Fibroblast of lung (primary cell): ENCODE measurements at regions not wholly inside any gene's neighbourhood (a gene's known extent, or its start where the extent isn't known, plus 50 kb on each side); places are given as distances from the start of the nearest gene placed in this dataset.

Experiments used
- CTCF ChIP-seq, 2 donors: IDR thresholded peaks in 1 of 2; conservative IDR thresholded peaks in 1 of 2; 1 replicate in 1 of 2; 2 replicates in 1 of 2; pipeline ENCODE4 v1.5.1; 2011 to 2012; ENCODE audit warnings: low read length in 2 of 2, control low read depth in 1 of 2, inconsistent platforms in 1 of 2, low read depth in 1 of 2, mild to moderate bottlenecking in 1 of 2
- EZH2 ChIP-seq: IDR thresholded peaks from 2 replicates; pipeline ENCODE4 v1.5.1; 2012; ENCODE audit warnings: low read length, control low read depth, mild to moderate bottlenecking; ENCODE audit errors: missing control alignments

GRCh38 chr18:38453880-38454279 lies 888.3 kb upstream of the CELF4 start:
- no peak for TF ChIP-seq CTCF (conservative IDR thresholded peaks at IDR 0.05 in 1 of 2, IDR thresholded peaks at IDR 0.05 in 1 of 2; ENCODE audit: low read depth in 1 of 2, low read length in 2 of 2)
- TF ChIP-seq EZH2, result no peak
